Glutamatergic neuron (in vitro differentiated cells): ENCODE measurements at regions not wholly inside any gene's neighbourhood (a gene's known extent, or its start where the extent isn't known, plus 50 kb on each side); places are given as distances from the start of the nearest gene placed in this dataset.

Experiments
- DNase-seq: peaks from one replicate; pipeline ENCODE4 v3.0.0; 2022
- H3K27ac Mint-ChIP-seq: one replicate; pipeline ENCODE4 v1.8.0; 2020; ENCODE audit warnings: mild to moderate bottlenecking, mixed read lengths, inconsistent platforms; ENCODE audit not compliant: unreplicated experiment
- H3K27me3 Mint-ChIP-seq: one replicate; pipeline ENCODE4 v1.8.0; 2020; ENCODE audit warnings: mild to moderate bottlenecking, moderate library complexity, mixed read lengths, inconsistent platforms; ENCODE audit not compliant: unreplicated experiment
- H3K36me3 Mint-ChIP-seq: one replicate; pipeline ENCODE4 v1.8.0; 2020; ENCODE audit warnings: mild to moderate bottlenecking, mixed read lengths, inconsistent platforms; ENCODE audit not compliant: unreplicated experiment
- H3K4me1 Mint-ChIP-seq: one replicate; pipeline ENCODE4 v1.8.0; 2020; ENCODE audit warnings: mild to moderate bottlenecking, low read depth, mixed read lengths, inconsistent platforms; ENCODE audit not compliant: unreplicated experiment
- H3K4me3 Mint-ChIP-seq: one replicate; pipeline ENCODE4 v1.8.0; 2020; ENCODE audit warnings: mild to moderate bottlenecking, mixed read lengths, inconsistent platforms; ENCODE audit not compliant: unreplicated experiment
- H3K9me3 Mint-ChIP-seq: one replicate; pipeline ENCODE4 v1.8.0; 2020; ENCODE audit warnings: mild to moderate bottlenecking, moderate library complexity, mixed read lengths, inconsistent platforms; ENCODE audit not compliant: unreplicated experiment
- CTCF ChIP-seq: fragments of 200-600 bp; sonication (generic); IDR thresholded peaks from one replicate; pipeline ENCODE4 v1.5.0; 2021; ENCODE audit not compliant: partially characterized antibody, unreplicated experiment

GRCh38 chr5:68544648-68545552, 329.3 kb downstream of the PIK3R1 start:
- DNase-seq: no peak
- TF ChIP-seq CTCF: no peak
- no peak overlapping the region for H3K27ac Mint-ChIP-seq
- H3K4me1 Mint-ChIP-seq: peaks cover 6% of the 10 kb centered on the region
- H3K4me3 Mint-ChIP-seq: no peak overlapping the region
- no peaks in the 10 kb centered on the region for H3K9me3 Mint-ChIP-seq
- no peaks in the 10 kb centered on the region for H3K36me3 Mint-ChIP-seq
- H3K27me3 Mint-ChIP-seq: no peaks in the 10 kb centered on the region

GRCh38 chr5:68545636-68546295, 330.2 kb downstream of the PIK3R1 start:
- H3K9me3 Mint-ChIP-seq: no peaks in the 10 kb centered on the region
- DNase-seq: no peak
- H3K27ac Mint-ChIP-seq: no peak overlapping the region
- H3K27me3 Mint-ChIP-seq: no peaks in the 10 kb centered on the region
- TF ChIP-seq CTCF: no peak
- H3K4me1 Mint-ChIP-seq: peaks cover 2% of the 10 kb centered on the region
- no peak overlapping the region for H3K4me3 Mint-ChIP-seq
- no peaks in the 10 kb centered on the region for H3K36me3 Mint-ChIP-seq

- Mint-ChIP-seq H3K4me3 (no peak overlapping the region), H3K27me3 (peaks cover 4% of the 10 kb centered on the region), H3K36me3 (peaks cover 6% of the 10 kb centered on the region), H3K4me1 (no peaks in the 10 kb centered on the region), H3K27ac (no peak overlapping the region), H3K9me3 (no peaks in the 10 kb centered on the region)
- no peak for TF ChIP-seq CTCF
- no peak for DNase-seq
Measured at GRCh38 chr5:68547056-68547455, 331.5 kb downstream of the PIK3R1 start.

- Mint-ChIP-seq H3K4me3 (no peak overlapping the region), H3K36me3 (peaks cover 6% of the 10 kb centered on the region), H3K27me3 (peaks cover 4% of the 10 kb centered on the region), H3K9me3 (no peaks in the 10 kb centered on the region), H3K4me1 (no peaks in the 10 kb centered on the region), H3K27ac (no peak overlapping the region)
- no peak for TF ChIP-seq CTCF
- DNase-seq: no peak
Measured at GRCh38 chr5:68547622-68548021, 332.1 kb downstream of the PIK3R1 start.
